ENCODE measurements at regions not wholly inside any gene's neighbourhood (a gene's known extent, or its start where the extent isn't known, plus 50 kb on each side); places are given as distances from the start of the nearest gene placed in this dataset.

GRCh38 chr1:219331424-219331823 is 157.7 kb downstream of the LYPLAL1 start:
- Histone ChIP-seq H3K27me3 (no peaks in the 10 kb centered on the region), H3K4me3 (no peak overlapping the region), H3K9me3 (no peaks in the 10 kb centered on the region), H3K4me1 (peaks cover 3 to 14% of the 10 kb centered on the region in 2 donors), H3K27ac (no peak overlapping the region), H3K36me3 (no peaks in the 10 kb centered on the region)
- no peak for TF ChIP-seq CTCF (IDR thresholded peaks at IDR 0.05 in 4 of 5, conservative IDR thresholded peaks at IDR 0.05 in 1 of 5)
- no peak for TF ChIP-seq POLR2A (IDR thresholded peaks at IDR 0.05)
- intact Hi-C loops (cut with DNase I; ENCODE audit: low total_unique reads) (no loop called here), in situ Hi-C loops (cut with MboI; ENCODE audit: low sequenced_read_pairs in 4 of 4) (no loop called here)
- DNase-seq (no peak), ATAC-seq (no peak)

GRCh38 chr1:219330669-219331068 is 157.0 kb downstream of the LYPLAL1 start:
- no peak overlapping the region for H3K27ac ChIP-seq
- DNase-seq (no peak), ATAC-seq (no peak)
- no peaks in the 10 kb centered on the region for H3K36me3 ChIP-seq
- intact Hi-C loops (cut with DNase I; ENCODE audit: low total_unique reads), result no loop called here
- no peaks in the 10 kb centered on the region for H3K27me3 ChIP-seq
- in situ Hi-C loops (cut with MboI; ENCODE audit: low sequenced_read_pairs in 4 of 4), result no loop called here
- H3K9me3 ChIP-seq, result no peaks in the 10 kb centered on the region
- no peak overlapping the region for H3K4me3 ChIP-seq
- peaks cover 3 to 14% of the 10 kb centered on the region in 2 donors for H3K4me1 ChIP-seq
- no peak for TF ChIP-seq POLR2A (IDR thresholded peaks at IDR 0.05)
- no peak for TF ChIP-seq CTCF (IDR thresholded peaks at IDR 0.05 in 4 of 5, conservative IDR thresholded peaks at IDR 0.05 in 1 of 5)

GRCh38 chr1:219330001-219330400 is 156.3 kb downstream of the LYPLAL1 start:
- Histone ChIP-seq H3K36me3 (no peaks in the 10 kb centered on the region), H3K4me3 (no peak overlapping the region), H3K27ac (no peak overlapping the region), H3K4me1 (peaks cover 3 to 14% of the 10 kb centered on the region in 2 donors), H3K9me3 (no peaks in the 10 kb centered on the region), H3K27me3 (no peaks in the 10 kb centered on the region)
- no peak for TF ChIP-seq CTCF (IDR thresholded peaks at IDR 0.05 in 4 of 5, conservative IDR thresholded peaks at IDR 0.05 in 1 of 5)
- TF ChIP-seq POLR2A (IDR thresholded peaks at IDR 0.05), result no peak
- in situ Hi-C loops (cut with MboI; ENCODE audit: low sequenced_read_pairs in 4 of 4), result no loop called here
- ATAC-seq, result no peak
- DNase-seq, result no peak
- intact Hi-C loops (cut with DNase I; ENCODE audit: low total_unique reads), result no loop called here

- Histone ChIP-seq H3K9me3 (no peaks in the 10 kb centered on the region), H3K27ac (no peak overlapping the region), H3K27me3 (no peaks in the 10 kb centered on the region), H3K4me3 (no peak overlapping the region), H3K4me1 (peaks cover 3 to 14% of the 10 kb centered on the region in 2 donors), H3K36me3 (no peaks in the 10 kb centered on the region)
- in situ Hi-C loops (cut with MboI; ENCODE audit: low sequenced_read_pairs in 4 of 4) (no loop called here), intact Hi-C loops (cut with DNase I; ENCODE audit: low total_unique reads) (no loop called here)
- ATAC-seq (no peak), DNase-seq (no peak)
- TF ChIP-seq CTCF (IDR thresholded peaks at IDR 0.05 in 4 of 5, conservative IDR thresholded peaks at IDR 0.05 in 1 of 5), result no peak
- no peak for TF ChIP-seq POLR2A (IDR thresholded peaks at IDR 0.05)
Observed at GRCh38 chr1:219329578-219329977, 155.9 kb downstream of the LYPLAL1 start.

GRCh38 chr1:219326843-219327242 is 153.2 kb downstream of the LYPLAL1 start:
- no peak for DNase-seq
- H3K4me1 ChIP-seq, result peaks cover 0 to 11% of the 10 kb centered on the region in 2 donors
- H3K9me3 ChIP-seq, result no peaks in the 10 kb centered on the region
- intact Hi-C loops (cut with DNase I; ENCODE audit: low total_unique reads), result no loop called here
- no peak for ATAC-seq
- H3K27ac ChIP-seq, result no peak overlapping the region
- no peaks in the 10 kb centered on the region for H3K27me3 ChIP-seq
- H3K4me3 ChIP-seq, result no peak overlapping the region
- no peak for TF ChIP-seq CTCF (IDR thresholded peaks at IDR 0.05 in 4 of 5, conservative IDR thresholded peaks at IDR 0.05 in 1 of 5)
- no peaks in the 10 kb centered on the region for H3K36me3 ChIP-seq
- in situ Hi-C loops (cut with MboI; ENCODE audit: low sequenced_read_pairs in 4 of 4), result no loop called here
